GM21528 (cell line): ENCODE measurements at regions not wholly inside any gene's neighbourhood (a gene's known extent, or its start where the extent isn't known, plus 50 kb on each side); places are given as distances from the start of the nearest gene placed in this dataset.

Experiments
- ATAC-seq: cut with Tn5 transposase; IDR thresholded peaks from one replicate; pipeline ENCODE4 v1.9.1; 2021; ENCODE audit warnings: mild to moderate bottlenecking, moderate library complexity; ENCODE audit not compliant: unreplicated experiment, low FRiP score

DNA sequence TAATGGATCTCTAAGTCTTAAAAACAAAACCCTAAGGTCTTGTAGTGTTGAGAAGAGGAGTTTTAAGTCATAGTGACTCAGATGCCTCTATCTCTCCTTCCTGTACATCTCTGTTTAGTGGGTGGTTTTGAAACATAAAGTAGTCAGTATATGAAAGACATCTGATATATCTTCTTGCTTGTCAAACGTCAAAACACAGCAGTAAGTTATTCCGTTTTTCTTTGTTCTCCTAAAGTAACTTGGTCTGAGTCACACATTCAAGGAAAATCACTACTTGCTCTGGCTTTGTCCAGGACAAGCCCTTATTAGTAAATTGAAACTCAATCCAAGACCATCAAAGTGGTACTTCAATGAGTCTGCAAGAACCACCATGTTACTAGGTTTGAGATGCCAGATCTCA, 1172.5 kb downstream of the BCL11B start:
- no peak for ATAC-seq

DNA sequence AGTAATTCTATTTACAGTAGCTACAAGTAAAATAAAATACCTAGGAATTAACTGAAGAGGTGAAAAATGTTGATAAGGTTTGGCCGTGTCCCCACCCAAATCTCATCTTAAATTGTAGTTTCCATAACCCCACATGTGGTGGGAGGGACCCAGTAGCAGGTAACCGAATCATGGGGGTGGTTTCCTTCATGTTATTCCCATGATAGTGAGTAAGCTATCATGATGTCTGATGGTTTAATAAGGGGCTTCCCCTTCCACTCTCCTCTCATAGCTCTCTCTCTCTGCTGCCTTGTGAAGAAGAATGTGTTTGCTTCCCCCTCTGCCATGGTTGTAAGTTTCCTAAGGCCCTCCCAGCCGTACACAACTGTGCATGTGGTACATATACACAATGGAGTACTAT, 1170.7 kb downstream of the BCL11B start:
- no peak for ATAC-seq

- no peak for ATAC-seq
Measured at GRCh38 chr14:98103705-98104104, 1168.3 kb downstream of the BCL11B start.

DNA sequence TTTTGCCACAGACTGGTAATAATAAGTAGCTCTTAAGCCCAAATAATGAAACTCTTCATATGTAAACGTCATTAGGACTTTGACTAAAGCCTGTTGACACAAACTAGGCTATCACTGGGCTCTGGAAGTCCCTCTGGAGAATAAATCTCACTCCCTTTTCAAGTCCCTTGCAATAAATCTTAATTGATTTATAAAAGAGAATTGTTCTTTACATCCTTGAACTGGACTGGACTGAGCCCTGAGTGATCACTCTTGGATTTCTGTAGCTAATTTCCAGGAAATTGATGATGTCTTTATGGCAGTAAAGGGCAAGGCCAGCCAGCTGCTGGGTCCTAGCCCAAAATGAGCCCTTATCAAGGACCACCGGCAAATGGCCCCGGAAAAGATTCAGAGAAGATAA, 1162.7 kb downstream of the BCL11B start:
- no peak for ATAC-seq

GRCh38 chr14:98112194-98112780, 1159.7 kb downstream of the BCL11B start:
- no peak for ATAC-seq

DNA sequence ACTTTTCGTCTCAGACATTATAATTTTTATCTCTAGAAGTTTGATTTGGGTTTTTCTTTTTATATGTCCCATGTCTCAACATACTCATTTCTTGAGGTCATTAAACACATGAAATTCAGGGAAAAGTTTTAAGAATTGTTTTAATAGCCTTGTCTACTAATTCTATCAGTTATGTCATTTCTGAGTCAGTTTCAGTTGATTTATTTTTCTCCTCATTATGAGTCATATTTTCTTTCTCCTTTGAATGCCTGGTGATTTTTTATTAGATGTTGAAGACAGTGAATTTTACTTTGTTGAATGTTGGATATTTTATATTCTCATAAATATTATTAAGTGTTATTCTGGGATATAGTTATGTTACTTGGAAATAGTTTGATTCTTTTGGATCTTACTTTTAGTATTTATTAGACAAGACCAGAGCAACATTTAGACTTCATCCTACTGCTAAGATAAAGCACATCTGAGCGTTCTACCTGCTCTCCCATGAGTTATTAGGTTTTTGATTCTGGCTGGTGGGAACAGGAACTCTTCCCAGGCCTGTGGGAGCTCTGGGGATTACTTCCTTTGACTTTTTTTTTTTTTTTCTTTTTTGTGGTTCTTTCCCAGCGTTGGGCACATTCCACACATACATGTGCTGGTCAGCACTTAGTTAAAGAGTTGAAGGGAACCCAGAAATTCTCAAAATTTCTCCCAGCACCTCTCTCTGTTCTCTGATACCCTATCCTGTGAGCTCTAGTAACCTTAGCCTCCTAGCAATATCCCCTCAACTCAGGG, 1157.7 kb downstream of the BCL11B start:
- ATAC-seq: no peak

GRCh38 chr14:98114946-98115345, 1157.1 kb downstream of the BCL11B start:
- no peak for ATAC-seq

GRCh38 chr14:98118749-98119148, 1153.2 kb downstream of the BCL11B start:
- no peak for ATAC-seq

DNA sequence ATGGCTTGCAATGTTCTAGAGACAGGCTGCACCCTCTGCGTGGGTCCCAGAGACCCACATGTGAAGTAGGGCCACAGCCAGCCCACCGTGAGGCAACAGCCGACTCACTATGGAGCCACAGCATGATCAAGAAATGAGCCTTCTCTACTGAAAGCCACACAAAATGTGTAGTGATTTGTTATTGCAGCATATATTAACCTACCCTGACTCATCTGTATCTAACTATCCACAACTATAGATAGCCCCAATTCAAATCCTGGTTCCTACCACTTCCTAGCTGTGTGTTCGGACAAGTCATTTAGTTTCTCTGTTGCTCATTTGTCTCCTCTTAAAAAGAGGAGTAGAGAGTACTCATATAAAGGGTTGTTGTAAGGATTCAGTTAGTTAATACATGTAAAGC, 1152.3 kb downstream of the BCL11B start:
- no peak for ATAC-seq

DNA sequence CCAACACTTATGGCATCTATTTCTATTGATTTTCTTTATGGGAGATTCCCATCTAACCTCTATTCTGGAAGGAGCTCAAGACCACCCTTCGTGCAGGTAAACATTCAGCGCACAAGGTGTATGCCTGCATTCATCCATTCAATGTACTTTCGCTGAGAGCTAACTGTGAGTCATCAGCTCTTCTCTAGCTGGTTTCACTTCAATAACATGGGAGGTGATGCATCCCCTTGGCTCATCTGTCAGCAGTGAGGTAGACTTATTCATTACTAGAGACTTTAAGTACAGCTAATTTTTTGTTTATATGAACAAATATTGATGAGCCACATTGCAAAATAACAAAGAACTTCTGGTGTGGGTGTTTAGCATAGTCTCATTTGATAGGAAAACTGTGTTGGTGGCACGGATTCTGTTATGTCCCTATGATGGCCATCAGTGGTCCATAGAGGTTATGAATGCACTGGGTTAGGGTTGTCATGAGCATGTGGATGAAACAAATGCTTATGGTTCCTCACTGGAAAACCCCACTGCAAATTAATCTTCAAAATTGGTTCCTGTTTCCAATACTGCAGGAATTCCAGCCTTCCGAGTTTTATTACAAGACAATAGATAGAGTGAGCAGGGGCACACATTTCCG, 1151.0 kb downstream of the BCL11B start:
- ATAC-seq: no peak

- ATAC-seq: no peak
Measured at GRCh38 chr14:98122527-98122926, 1149.5 kb downstream of the BCL11B start.

- no peak for ATAC-seq
Measured at GRCh38 chr14:98130691-98131090, 1141.3 kb downstream of the BCL11B start.

DNA sequence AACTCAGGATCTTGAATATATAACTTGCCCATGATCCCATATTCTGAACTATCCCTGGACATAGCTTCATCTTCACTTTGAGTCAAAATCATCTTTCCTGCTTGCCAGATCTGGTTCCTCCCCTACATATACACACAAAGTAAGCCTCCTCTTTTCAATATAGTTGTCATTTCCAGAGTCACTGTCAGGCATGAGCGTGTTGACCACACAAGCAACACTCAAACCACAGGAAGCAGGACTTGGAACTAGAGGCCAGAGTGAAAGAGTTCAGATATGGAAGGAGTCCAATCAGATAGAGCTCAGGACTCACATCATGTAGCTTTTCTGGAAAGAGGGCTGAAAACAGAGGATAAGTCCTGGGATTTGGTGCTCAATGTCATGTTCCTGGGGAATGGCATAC, 1140.6 kb downstream of the BCL11B start:
- no peak for ATAC-seq

- ATAC-seq: no peak
Measured at GRCh38 chr14:98133806-98134205, 1138.2 kb downstream of the BCL11B start.

DNA sequence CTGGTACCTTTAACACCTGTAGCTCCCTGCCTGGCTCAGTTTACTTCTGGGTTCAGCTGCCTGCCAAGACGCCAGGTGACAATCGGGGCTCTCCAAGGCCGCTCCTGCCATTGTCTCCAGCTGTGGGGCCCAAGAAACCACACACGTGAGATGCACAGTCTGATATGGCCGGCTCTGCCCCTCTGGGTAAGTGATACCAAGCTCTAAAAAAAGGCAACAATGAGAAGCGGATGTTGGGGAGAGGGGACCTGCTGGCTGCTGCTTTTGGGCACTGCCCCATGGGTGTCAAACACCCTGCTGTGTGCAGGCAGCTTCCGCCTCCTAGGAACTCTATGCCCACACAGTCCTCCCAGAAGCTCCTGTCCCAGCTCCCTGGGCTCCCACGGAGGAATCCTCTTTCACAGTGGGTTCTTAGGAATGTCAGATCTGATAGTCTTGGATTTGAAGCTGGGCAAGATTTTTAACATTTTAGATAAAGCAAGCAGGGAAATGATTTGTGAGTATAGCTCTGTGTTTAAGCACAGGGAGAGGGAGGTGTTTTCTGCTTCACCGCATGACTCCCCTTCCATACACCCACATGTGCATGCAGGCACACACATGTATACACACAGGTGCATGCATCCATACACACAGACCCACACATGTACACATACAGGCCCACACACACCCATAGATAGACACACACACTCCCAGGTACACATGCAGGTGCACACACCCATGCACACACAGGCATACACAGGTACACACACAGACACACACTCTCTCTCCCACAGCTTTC, 1135.8 kb downstream of the BCL11B start:
- no peak for ATAC-seq

DNA sequence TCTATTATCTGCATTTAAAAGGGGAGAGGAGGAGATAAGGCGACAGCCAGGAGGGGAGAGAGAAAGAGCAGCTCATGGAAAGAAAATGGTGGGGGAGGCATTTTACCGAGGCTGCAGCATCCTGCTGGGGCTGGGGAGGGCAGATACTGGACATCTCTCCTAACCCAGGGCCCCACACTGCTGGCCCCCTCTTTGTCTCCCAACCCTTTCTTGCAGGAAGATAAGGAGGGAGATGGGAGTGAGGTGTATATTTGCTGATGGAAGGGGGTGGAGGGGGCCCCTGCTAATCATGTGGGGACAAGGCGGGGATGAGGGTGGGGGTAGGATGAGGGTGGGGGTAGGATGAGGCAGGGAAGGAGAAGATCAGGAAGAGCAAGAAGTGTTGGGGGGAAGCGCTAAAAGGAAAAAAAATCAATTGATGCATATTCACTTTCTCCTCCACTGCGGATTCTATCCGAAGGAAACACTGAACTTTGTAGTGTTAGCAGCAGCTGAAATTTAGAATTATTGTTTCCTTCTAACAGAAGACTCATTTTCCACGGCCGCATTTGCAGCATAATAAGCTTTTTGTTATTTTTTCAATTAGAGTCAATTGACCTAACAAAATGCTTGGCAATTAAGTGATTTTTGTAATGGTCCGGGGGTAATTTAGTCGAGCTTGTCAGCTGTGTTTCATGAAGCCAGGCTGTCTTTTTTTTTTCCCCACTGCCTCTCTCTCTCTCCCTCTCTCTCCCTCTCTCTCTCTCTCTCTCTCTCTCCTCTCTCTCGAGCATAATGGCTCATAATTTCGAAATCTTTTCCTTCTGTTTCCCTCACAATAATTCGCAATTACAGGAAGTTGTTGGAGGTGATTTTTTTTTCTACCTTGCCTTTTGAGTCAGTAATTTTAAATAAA, 1134.6 kb downstream of the BCL11B start:
- no peak for ATAC-seq

- ATAC-seq: no peak
Measured at GRCh38 chr14:98138666-98139065, 1133.3 kb downstream of the BCL11B start.

DNA sequence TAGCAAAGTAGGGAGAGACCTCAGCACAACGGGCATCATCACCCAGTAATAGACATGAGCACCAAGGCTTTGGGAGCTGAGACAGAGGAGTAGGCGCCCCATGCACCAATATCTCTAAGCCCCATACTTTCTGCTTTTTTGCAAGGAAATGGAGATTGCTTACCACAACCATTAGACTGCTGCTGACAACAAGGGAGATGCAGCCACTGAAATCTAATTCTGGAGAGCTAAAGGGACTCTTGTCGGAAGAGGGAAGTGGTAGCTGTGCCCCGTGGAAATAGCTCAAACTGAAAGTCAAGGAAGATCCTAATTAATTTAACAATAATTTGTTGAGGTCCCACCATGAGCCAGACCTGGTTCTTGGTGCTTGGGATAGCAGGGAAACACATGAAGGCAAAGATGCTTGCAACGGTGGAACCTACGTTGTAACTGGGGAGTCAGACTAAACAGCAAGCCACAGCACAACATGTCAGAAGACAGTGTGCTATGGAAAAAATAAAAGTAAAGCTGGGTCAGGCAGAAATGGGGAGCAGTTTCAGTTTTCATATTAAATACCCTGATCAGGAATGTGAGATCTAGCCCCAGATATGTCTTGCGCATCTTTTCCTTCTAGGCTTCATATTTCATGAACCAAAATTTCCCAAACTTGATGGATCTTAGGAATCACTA, 1131.0 kb downstream of the BCL11B start:
- ATAC-seq: no peak

DNA sequence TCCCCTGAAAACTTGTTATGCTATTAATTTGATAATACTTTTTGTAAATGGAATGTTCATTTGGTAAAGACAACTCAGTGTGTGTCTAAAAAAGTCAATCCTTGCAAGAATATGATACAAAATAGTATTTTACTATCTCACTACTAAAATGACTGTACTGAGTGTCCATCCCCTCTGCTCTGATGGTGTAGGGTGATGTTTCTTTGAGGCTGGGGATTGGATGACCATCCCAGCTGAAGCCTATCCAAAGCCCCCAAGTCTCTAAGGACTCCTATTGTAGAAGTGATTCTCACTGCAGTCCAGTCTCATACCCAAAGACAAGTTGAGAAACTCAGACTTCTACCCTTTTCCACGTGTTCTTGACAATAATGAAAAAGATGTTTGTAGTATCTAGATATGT, 1128.4 kb downstream of the BCL11B start:
- ATAC-seq: no peak

DNA sequence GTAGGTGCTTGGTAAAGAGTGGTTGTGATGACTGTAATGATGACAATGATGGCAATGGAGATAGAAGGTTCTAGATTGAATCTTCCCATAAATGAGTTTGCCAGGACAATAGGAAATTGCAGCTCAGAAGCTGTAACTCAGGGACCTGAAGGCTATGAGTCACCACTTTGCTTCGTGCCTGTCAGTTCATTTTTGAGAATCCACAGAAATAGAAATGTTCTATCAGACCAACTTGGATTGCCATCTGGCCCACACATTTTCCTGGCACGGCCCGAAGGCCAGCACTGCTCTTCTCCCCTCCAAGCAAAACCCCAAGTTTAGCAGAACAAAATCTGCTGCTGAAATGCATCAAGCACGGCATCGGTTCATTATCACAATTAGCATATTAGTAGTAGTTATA, 1127.0 kb downstream of the BCL11B start:
- no peak for ATAC-seq
